ENCODE measurements at regions not wholly inside any gene's neighbourhood (a gene's known extent, or its start where the extent isn't known, plus 50 kb on each side); places are given as distances from the start of the nearest gene placed in this dataset.
"Not testable (repeated sequence)": the region's sequence is repeated elsewhere in the genome, so short reads cannot be mapped to it uniquely, and the experiment has no call there.

- ATAC-seq (no peak), DNase-seq (no peak)
Observed at GRCh38 chr3:176068750-176069149, 1128.5 kb downstream of the TBL1XR1 start.

GRCh38 chr3:176058856-176059255 is 1138.4 kb downstream of the TBL1XR1 start:
- ATAC-seq (no peak), DNase-seq (no peak)

- ATAC-seq (no peak), DNase-seq (no peak)
Observed at GRCh38 chr3:176055836-176056235, 1141.4 kb downstream of the TBL1XR1 start.

- ATAC-seq (no peak), DNase-seq (no peak)
Observed at GRCh38 chr3:176051766-176052165, 1145.5 kb downstream of the TBL1XR1 start.

- ATAC-seq, result no peak
- no peak for DNase-seq
Observed at GRCh38 chr3:176046703-176047102, 1150.6 kb downstream of the TBL1XR1 start.

- DNase-seq, result no peak
- no peak for ATAC-seq
Observed at GRCh38 chr3:176041812-176042211, 1155.5 kb downstream of the TBL1XR1 start.

- DNase-seq (no peak), ATAC-seq (no peak)
Observed at GRCh38 chr3:176041185-176041584, 1156.1 kb downstream of the TBL1XR1 start.

GRCh38 chr3:176037636-176038035 is 1159.6 kb downstream of the TBL1XR1 start:
- ATAC-seq (no peak), DNase-seq (no peak)

- ATAC-seq (no peak), DNase-seq (no peak)
Observed at GRCh38 chr3:176032043-176032442, 1165.2 kb downstream of the TBL1XR1 start.

GRCh38 chr3:176016203-176016602 is 1157.1 kb downstream of the NAALADL2 start:
- ATAC-seq, DNase-seq: not testable (repeated sequence)

GRCh38 chr3:176015228-176015627 is 1156.1 kb downstream of the NAALADL2 start:
- not testable (repeated sequence) for DNase-seq, ATAC-seq

GRCh38 chr3:176009256-176009655 is 1150.1 kb downstream of the NAALADL2 start:
- DNase-seq, result no peak
- ATAC-seq, result no peak

GRCh38 chr3:176005564-176005963 is 1146.4 kb downstream of the NAALADL2 start:
- DNase-seq (no peak), ATAC-seq (no peak)

GRCh38 chr3:175989161-175989560 is 1130.0 kb downstream of the NAALADL2 start:
- ATAC-seq (no peak), DNase-seq (no peak)

- DNase-seq (no peak), ATAC-seq (no peak)
Observed at GRCh38 chr3:175988401-175988800, 1129.3 kb downstream of the NAALADL2 start.

- ATAC-seq, result no peak
- DNase-seq, result no peak
Observed at GRCh38 chr3:175985781-175986180, 1126.6 kb downstream of the NAALADL2 start.

GRCh38 chr3:175983379-175983778 is 1124.2 kb downstream of the NAALADL2 start:
- DNase-seq (no peak), ATAC-seq (no peak)

- ATAC-seq (no peak), DNase-seq (no peak)
Observed at GRCh38 chr3:175980486-175981090, 1121.5 kb downstream of the NAALADL2 start.

GRCh38 chr3:175977968-175978752 is 1119.0 kb downstream of the NAALADL2 start:
- ATAC-seq (no peak), DNase-seq (no peak)

- DNase-seq, result no peak
- no peak for ATAC-seq
Observed at GRCh38 chr3:175969456-175969855, 1110.3 kb downstream of the NAALADL2 start.

- ATAC-seq (no peak), DNase-seq (no peak)
Observed at GRCh38 chr3:175965036-175965435, 1105.9 kb downstream of the NAALADL2 start.

GRCh38 chr3:175957427-175957826 is 1098.3 kb downstream of the NAALADL2 start:
- DNase-seq (no peak), ATAC-seq (no peak)

- no peak for DNase-seq
- ATAC-seq, result no peak
Observed at GRCh38 chr3:175956964-175957363, 1097.8 kb downstream of the NAALADL2 start.
